ENCODE measurements at regions not wholly inside any gene's neighbourhood (a gene's known extent, or its start where the extent isn't known, plus 50 kb on each side); places are given as distances from the start of the nearest gene placed in this dataset.

DNA sequence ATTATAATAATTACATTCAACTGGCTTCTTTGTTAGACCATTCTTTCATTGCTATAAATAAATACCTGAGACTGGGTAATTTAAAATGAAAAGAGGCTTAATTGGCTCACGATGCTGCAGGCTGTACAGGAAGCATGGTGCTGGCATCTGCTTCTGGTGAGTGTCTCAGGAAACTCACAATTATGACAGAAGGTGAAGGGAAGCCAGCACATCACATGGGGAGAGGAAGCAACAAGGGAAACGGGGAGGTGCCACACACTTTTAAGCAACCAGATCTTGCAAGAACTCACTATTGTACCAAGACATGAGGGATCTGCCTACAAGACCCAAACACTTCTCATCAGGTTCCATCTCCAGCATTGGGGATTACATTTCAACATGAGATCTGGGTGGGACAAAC is 413.1 kb upstream of the ARRDC4 start:
- Histone ChIP-seq H3K4me3 (no peak overlapping the region), H3K36me3 (no peaks in the 10 kb centered on the region), H3K27ac (no peak overlapping the region), H3K4me1 (no peaks in the 10 kb centered on the region), H3K9me3 (peaks cover 0 to 4% (median 3%) of the 10 kb centered on the region in 3 donors), H3K27me3 (no peaks in the 10 kb centered on the region)
- TF ChIP-seq, protein P1, sequence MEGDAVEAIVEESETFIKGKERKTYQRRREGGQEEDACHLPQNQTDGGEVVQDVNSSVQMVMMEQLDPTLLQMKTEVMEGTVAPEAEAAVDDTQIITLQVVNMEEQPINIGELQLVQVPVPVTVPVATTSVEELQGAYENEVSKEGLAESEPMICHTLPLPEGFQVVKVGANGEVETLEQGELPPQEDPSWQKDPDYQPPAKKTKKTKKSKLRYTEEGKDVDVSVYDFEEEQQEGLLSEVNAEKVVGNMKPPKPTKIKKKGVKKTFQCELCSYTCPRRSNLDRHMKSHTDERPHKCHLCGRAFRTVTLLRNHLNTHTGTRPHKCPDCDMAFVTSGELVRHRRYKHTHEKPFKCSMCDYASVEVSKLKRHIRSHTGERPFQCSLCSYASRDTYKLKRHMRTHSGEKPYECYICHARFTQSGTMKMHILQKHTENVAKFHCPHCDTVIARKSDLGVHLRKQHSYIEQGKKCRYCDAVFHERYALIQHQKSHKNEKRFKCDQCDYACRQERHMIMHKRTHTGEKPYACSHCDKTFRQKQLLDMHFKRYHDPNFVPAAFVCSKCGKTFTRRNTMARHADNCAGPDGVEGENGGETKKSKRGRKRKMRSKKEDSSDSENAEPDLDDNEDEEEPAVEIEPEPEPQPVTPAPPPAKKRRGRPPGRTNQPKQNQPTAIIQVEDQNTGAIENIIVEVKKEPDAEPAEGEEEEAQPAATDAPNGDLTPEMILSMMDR (IDR thresholded peaks at IDR 0.05): no peak
- DNase-seq: no peak
- intact Hi-C loops (cut with DNase I; ENCODE audit: low total_unique reads): no loop called here

- no peak for DNase-seq
- intact Hi-C loops (cut with DNase I; ENCODE audit: low total_unique reads): no loop called here
- no peak overlapping the region for H3K4me3 ChIP-seq
- H3K27ac ChIP-seq: no peak overlapping the region
- TF ChIP-seq, protein P1 (IDR thresholded peaks at IDR 0.05): no peak
- no peaks in the 10 kb centered on the region for H3K36me3 ChIP-seq
- H3K4me1 ChIP-seq: no peaks in the 10 kb centered on the region
- no peaks in the 10 kb centered on the region for H3K9me3 ChIP-seq
- H3K27me3 ChIP-seq: no peaks in the 10 kb centered on the region
Observed at GRCh38 chr15:97561529-97561928, 399.0 kb upstream of the ARRDC4 start.

- DNase-seq: no peak
- H3K4me3 ChIP-seq: no peak overlapping the region
- H3K27me3 ChIP-seq: no peaks in the 10 kb centered on the region
- intact Hi-C loops (cut with DNase I; ENCODE audit: low total_unique reads): no loop called here
- no peaks in the 10 kb centered on the region for H3K4me1 ChIP-seq
- no peaks in the 10 kb centered on the region for H3K9me3 ChIP-seq
- TF ChIP-seq, protein P1 (IDR thresholded peaks at IDR 0.05): no peak
- H3K36me3 ChIP-seq: no peaks in the 10 kb centered on the region
- no peak overlapping the region for H3K27ac ChIP-seq
Observed at GRCh38 chr15:97563516-97563915, 397.0 kb upstream of the ARRDC4 start.

GRCh38 chr15:97566961-97567360 is 393.5 kb upstream of the ARRDC4 start:
- H3K4me1 ChIP-seq: no peaks in the 10 kb centered on the region
- intact Hi-C loops (cut with DNase I; ENCODE audit: low total_unique reads): no loop called here

DNA sequence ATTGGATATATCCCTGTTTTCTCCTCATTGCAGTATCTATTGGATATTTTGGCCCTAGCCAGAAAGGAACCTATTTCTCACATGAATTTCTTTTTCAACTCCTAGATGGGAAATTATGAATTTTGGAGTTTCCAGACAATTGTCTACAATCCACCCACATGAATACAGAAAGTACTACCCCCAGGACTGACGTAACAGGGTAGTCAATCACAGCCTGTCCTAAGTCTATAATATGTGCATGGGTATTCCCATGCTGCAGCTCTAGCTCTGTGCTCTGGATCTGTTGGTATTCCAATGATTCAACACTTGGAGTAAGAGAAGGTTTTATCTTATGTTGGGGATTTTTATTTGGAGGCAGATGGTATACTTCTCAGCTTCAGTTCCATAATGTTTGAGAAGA is 393.1 kb upstream of the ARRDC4 start:
- Histone ChIP-seq H3K9me3 (peaks cover 0 to 7% (median 0%) of the 10 kb centered on the region in 3 donors), H3K27ac (no peak overlapping the region)

More at GRCh38 chr15:97566961-97567360, 393.5 kb upstream of the ARRDC4 start:
- Histone ChIP-seq H3K4me3 (no peak overlapping the region), H3K27me3 (no peaks in the 10 kb centered on the region), H3K9me3 (peaks cover 0 to 7% (median 0%) of the 10 kb centered on the region in 3 donors), H3K27ac (no peak overlapping the region), H3K36me3 (no peaks in the 10 kb centered on the region)
- TF ChIP-seq, protein P1 (IDR thresholded peaks at IDR 0.05): no peak
- DNase-seq: no peak

More for the DNA sequence above, 393.1 kb upstream of the ARRDC4 start:
- no peak overlapping the region for H3K4me3 ChIP-seq
- TF ChIP-seq, protein P1 (IDR thresholded peaks at IDR 0.05): no peak
- no peaks in the 10 kb centered on the region for H3K4me1 ChIP-seq
- intact Hi-C loops (cut with DNase I; ENCODE audit: low total_unique reads): no loop called here
- H3K27me3 ChIP-seq: no peaks in the 10 kb centered on the region
- DNase-seq: no peak
- H3K36me3 ChIP-seq: no peaks in the 10 kb centered on the region

Measured in tibial artery (tissue), 4 donors.